ENCODE measurements at regions not wholly inside any gene's neighbourhood (a gene's known extent, or its start where the extent isn't known, plus 50 kb on each side); places are given as distances from the start of the nearest gene placed in this dataset.
A peak's percentile ranks its signal among the peaks of the same experiment; 100 is the strongest.

- Histone ChIP-seq H3K9me3 (replicated peaks; ENCODE audit: control insufficient read depth, insufficient read depth, low read length) (no peaks in the 10 kb centered on the region), H3K9me1 (replicated peaks; ENCODE audit: control insufficient read depth, extremely low read depth, insufficient read depth, low read length) (no peaks in the 10 kb centered on the region), H3K4me2 (ENCODE audit: insufficient read depth, low read length) (no peak overlapping the region), H4K20me1 (replicated peaks; ENCODE audit: control insufficient read depth, extremely low read depth, insufficient read depth, low read length) (no peaks in the 10 kb centered on the region), H3K9ac (replicated peaks; ENCODE audit: extremely low read depth, insufficient read depth, low read length) (no peak overlapping the region), H3K36me3 (ENCODE audit: control insufficient read depth in 2 of 2, extremely low read depth in 1 of 2, insufficient read depth in 2 of 2, low read length in 2 of 2) (no peaks in the 10 kb centered on the region), H3K27me3 (ENCODE audit: control insufficient read depth in 2 of 2, insufficient read depth in 2 of 2, low read length in 2 of 2) (no peaks in the 10 kb centered on the region), H3K4me1 (ENCODE audit: control insufficient read depth, extremely low read depth, insufficient read depth, low read length) (peaks cover 6% of the 10 kb centered on the region), H3K4me3 (replicated peaks in 1 of 3; ENCODE audit: insufficient read depth in 1 of 3, low read depth in 1 of 3, low read length in 3 of 3) (no peak overlapping the region), H3K79me2 (ENCODE audit: control insufficient read depth, insufficient read depth, low read length) (no peaks in the 10 kb centered on the region), H3K27ac (ENCODE audit: insufficient read depth, low read depth, low read length) (no peak overlapping the region), H2AFZ (ENCODE audit: low read depth, low read length) (no peak overlapping the region)
- BruUV-seq (replicated peaks): no TSS peak
- DNase-seq (ENCODE audit: low read depth, low spot score) (no peak), FAIRE-seq (no peak)
- CTCF ChIA-PET: no interaction called here
- POLR2A ChIA-PET: no interaction called here
- intact Hi-C loops (cut with micrococcal nuclease): no loop called here
- no peak for TF ChIP-seq POLR2A (IDR thresholded peaks at IDR 0.05; ENCODE audit: low read depth, low read length)
- TF ChIP-seq JUN (IDR thresholded peaks at IDR 0.05; ENCODE audit: borderline replicate concordance, insufficient read depth, insufficient read length, low read depth): peak; percentile 29
- dilution Hi-C loops (cut with MboI; ENCODE audit: extremely low pct_ligation_motif_present, low sequenced_read_pairs): no loop called here
Observed at GRCh38 chr10:35792291-35792690, 150.2 kb upstream of the FZD8 start.

- TF ChIP-seq POLR2AphosphoS5 (IDR thresholded peaks at IDR 0.05; ENCODE audit: insufficient read depth, low read depth, low read length) (no peak), EZH2 (IDR thresholded peaks at IDR 0.05; ENCODE audit: borderline replicate concordance, low read depth, low read length, severe bottlenecking) (no peak), JUN (IDR thresholded peaks at IDR 0.05; ENCODE audit: borderline replicate concordance, insufficient read depth, insufficient read length, low read depth) (no peak), MYC (IDR thresholded peaks at IDR 0.05; ENCODE audit: low read depth, low read length) (no peak), POLR2A (IDR thresholded peaks at IDR 0.05; ENCODE audit: low read depth, low read length) (no peak), MAX (IDR thresholded peaks at IDR 0.05; ENCODE audit: insufficient read depth, insufficient read length) (no peak), GATA2 (IDR thresholded peaks at IDR 0.05; ENCODE audit: insufficient read depth, insufficient read length, low read depth, low read length) (no peak), CTCF (IDR thresholded peaks at IDR 0.05; ENCODE audit: extremely low read depth in 1 of 2, insufficient read depth in 1 of 2, low read depth in 1 of 2, low read length in 2 of 2) (no peak)
- no peaks in the 10 kb centered on the region for H3K9me3 ChIP-seq (replicated peaks; ENCODE audit: control insufficient read depth, insufficient read depth, low read length)
- H3K79me2 ChIP-seq (ENCODE audit: control insufficient read depth, insufficient read depth, low read length): no peaks in the 10 kb centered on the region
- H3K4me3 ChIP-seq (replicated peaks in 1 of 3; ENCODE audit: insufficient read depth in 1 of 3, low read depth in 1 of 3, low read length in 3 of 3): no peak overlapping the region
- no peak overlapping the region for H3K4me2 ChIP-seq (ENCODE audit: insufficient read depth, low read length)
- no peak overlapping the region for H3K9ac ChIP-seq (replicated peaks; ENCODE audit: extremely low read depth, insufficient read depth, low read length)
- intact Hi-C loops (cut with micrococcal nuclease): no loop called here
- FAIRE-seq: no peak
- dilution Hi-C loops (cut with MboI; ENCODE audit: extremely low pct_ligation_motif_present, low sequenced_read_pairs): no loop called here
- ChIA-PET CTCF (interaction anchor here (0.6 kb wide), 1 partner anchor 88 kb away, joined by 4 read pairs; no protein-coding TSS in a partner anchor), POLR2A (no interaction called here)
- no peaks in the 10 kb centered on the region for H3K27me3 ChIP-seq (ENCODE audit: control insufficient read depth in 2 of 2, insufficient read depth in 2 of 2, low read length in 2 of 2)
- no peaks in the 10 kb centered on the region for H3K36me3 ChIP-seq (ENCODE audit: control insufficient read depth in 2 of 2, extremely low read depth in 1 of 2, insufficient read depth in 2 of 2, low read length in 2 of 2)
- no peak for DNase-seq (ENCODE audit: low read depth, low spot score)
- no peaks in the 10 kb centered on the region for H4K20me1 ChIP-seq (replicated peaks; ENCODE audit: control insufficient read depth, extremely low read depth, insufficient read depth, low read length)
- BruUV-seq (replicated peaks): no TSS peak
- H2AFZ ChIP-seq (ENCODE audit: low read depth, low read length): no peak overlapping the region
- no peak overlapping the region for H3K27ac ChIP-seq (ENCODE audit: insufficient read depth, low read depth, low read length)
- no peaks in the 10 kb centered on the region for H3K9me1 ChIP-seq (replicated peaks; ENCODE audit: control insufficient read depth, extremely low read depth, insufficient read depth, low read length)
- no peaks in the 10 kb centered on the region for H3K4me1 ChIP-seq (ENCODE audit: control insufficient read depth, extremely low read depth, insufficient read depth, low read length)
Observed at GRCh38 chr10:35789996-35790395, 147.9 kb upstream of the FZD8 start.

Measured in endothelial cell of umbilical vein (primary cell).